ENCODE measurements at regions not wholly inside any gene's neighbourhood (a gene's known extent, or its start where the extent isn't known, plus 50 kb on each side); places are given as distances from the start of the nearest gene placed in this dataset.

GRCh38 chr18:67035026-67035425 is 431.1 kb upstream of the CDH19 start:
- TF ChIP-seq TEAD4 (IDR thresholded peaks at IDR 0.05) (no peak), NFIC (IDR thresholded peaks at IDR 0.05) (no peak), TCF12 (IDR thresholded peaks at IDR 0.05; ENCODE audit: low read depth) (no peak), FOXM1 (IDR thresholded peaks at IDR 0.05; ENCODE audit: borderline replicate concordance, low read depth) (no peak), YY1 (IDR thresholded peaks at IDR 0.05; ENCODE audit: low read depth) (no peak), TAF1 (IDR thresholded peaks at IDR 0.05; ENCODE audit: low read depth) (no peak), CREB1 (IDR thresholded peaks at IDR 0.05; ENCODE audit: low read depth) (no peak), CEBPB (IDR thresholded peaks at IDR 0.05) (no peak), RAD21 (IDR thresholded peaks at IDR 0.05; ENCODE audit: low read depth) (no peak), EP300 (IDR thresholded peaks at IDR 0.05; ENCODE audit: borderline replicate concordance) (no peak), USF1 (IDR thresholded peaks at IDR 0.05) (no peak), MAX (IDR thresholded peaks at IDR 0.05) (no peak), ZBTB7A (IDR thresholded peaks at IDR 0.05; ENCODE audit: low read depth) (no peak)
- TF ChIP-seq, protein P1, sequence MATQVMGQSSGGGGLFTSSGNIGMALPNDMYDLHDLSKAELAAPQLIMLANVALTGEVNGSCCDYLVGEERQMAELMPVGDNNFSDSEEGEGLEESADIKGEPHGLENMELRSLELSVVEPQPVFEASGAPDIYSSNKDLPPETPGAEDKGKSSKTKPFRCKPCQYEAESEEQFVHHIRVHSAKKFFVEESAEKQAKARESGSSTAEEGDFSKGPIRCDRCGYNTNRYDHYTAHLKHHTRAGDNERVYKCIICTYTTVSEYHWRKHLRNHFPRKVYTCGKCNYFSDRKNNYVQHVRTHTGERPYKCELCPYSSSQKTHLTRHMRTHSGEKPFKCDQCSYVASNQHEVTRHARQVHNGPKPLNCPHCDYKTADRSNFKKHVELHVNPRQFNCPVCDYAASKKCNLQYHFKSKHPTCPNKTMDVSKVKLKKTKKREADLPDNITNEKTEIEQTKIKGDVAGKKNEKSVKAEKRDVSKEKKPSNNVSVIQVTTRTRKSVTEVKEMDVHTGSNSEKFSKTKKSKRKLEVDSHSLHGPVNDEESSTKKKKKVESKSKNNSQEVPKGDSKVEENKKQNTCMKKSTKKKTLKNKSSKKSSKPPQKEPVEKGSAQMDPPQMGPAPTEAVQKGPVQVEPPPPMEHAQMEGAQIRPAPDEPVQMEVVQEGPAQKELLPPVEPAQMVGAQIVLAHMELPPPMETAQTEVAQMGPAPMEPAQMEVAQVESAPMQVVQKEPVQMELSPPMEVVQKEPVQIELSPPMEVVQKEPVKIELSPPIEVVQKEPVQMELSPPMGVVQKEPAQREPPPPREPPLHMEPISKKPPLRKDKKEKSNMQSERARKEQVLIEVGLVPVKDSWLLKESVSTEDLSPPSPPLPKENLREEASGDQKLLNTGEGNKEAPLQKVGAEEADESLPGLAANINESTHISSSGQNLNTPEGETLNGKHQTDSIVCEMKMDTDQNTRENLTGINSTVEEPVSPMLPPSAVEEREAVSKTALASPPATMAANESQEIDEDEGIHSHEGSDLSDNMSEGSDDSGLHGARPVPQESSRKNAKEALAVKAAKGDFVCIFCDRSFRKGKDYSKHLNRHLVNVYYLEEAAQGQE (IDR thresholded peaks at IDR 0.05; ENCODE audit: low read depth) = no peak

DNA sequence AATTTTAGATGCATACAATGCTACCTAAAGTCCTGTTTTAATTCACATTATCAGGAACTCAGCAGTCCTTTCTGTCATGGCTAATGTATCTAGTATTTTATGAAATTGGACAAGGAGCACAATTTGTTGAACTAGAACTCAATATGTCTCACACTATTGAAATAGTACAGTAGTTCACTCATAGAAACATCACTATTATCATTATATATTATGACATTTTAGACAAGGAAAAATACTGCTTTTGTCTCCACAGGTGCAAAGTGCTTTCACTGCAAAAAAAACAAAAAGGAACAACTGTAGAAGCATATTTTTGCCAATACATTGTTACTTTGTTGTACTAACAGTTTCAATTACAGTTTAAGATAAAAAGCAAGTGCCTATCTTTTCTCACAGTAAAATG is 419.2 kb upstream of the CDH19 start:
- TF ChIP-seq, protein P1 (IDR thresholded peaks at IDR 0.05; ENCODE audit: low read depth) = no peak
- TF ChIP-seq EP300 (IDR thresholded peaks at IDR 0.05; ENCODE audit: borderline replicate concordance) (no peak), TCF12 (IDR thresholded peaks at IDR 0.05; ENCODE audit: low read depth) (no peak)

DNA sequence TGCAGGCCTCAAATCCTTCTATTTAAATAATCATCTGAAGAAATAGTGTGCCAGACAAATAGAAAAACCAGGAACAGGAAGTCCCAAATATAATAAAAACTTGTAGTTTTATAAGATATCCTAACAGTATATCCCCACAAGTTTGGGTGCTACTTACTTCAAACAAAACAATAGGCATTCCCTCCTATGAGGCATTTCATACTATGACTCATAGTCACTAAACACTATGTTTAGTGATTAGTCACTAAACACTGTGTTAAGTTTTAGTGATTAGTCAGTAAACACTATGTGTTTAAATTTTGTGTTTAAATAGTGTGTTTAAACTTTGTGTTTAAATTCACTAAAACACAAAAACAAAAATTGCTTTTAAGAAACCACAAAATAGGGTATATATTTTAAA is 407.0 kb upstream of the CDH19 start:
- no peak for TF ChIP-seq RAD21 (IDR thresholded peaks at IDR 0.05; ENCODE audit: low read depth)
- TF ChIP-seq USF1 (IDR thresholded peaks at IDR 0.05) = no peak
- no peak for TF ChIP-seq YY1 (IDR thresholded peaks at IDR 0.05; ENCODE audit: low read depth)
- TF ChIP-seq TCF12 (IDR thresholded peaks at IDR 0.05; ENCODE audit: low read depth) = no peak
- TF ChIP-seq FOXM1 (IDR thresholded peaks at IDR 0.05; ENCODE audit: borderline replicate concordance, low read depth) = no peak

GRCh38 chr18:67007999-67008398 is 404.1 kb upstream of the CDH19 start:
- TF ChIP-seq EP300 (IDR thresholded peaks at IDR 0.05; ENCODE audit: borderline replicate concordance) = no peak
- TF ChIP-seq ZBTB7A (IDR thresholded peaks at IDR 0.05; ENCODE audit: low read depth) = no peak
- no peak for TF ChIP-seq RAD21 (IDR thresholded peaks at IDR 0.05; ENCODE audit: low read depth)
- no peak for TF ChIP-seq EGR1 (IDR thresholded peaks at IDR 0.05)
- no peak for TF ChIP-seq TCF12 (IDR thresholded peaks at IDR 0.05; ENCODE audit: low read depth)
- TF ChIP-seq TEAD4 (IDR thresholded peaks at IDR 0.05) = no peak
- no peak for TF ChIP-seq NFIC (IDR thresholded peaks at IDR 0.05)
- TF ChIP-seq, protein P1 (IDR thresholded peaks at IDR 0.05; ENCODE audit: low read depth) = no peak
- TF ChIP-seq CEBPB (IDR thresholded peaks at IDR 0.05) = no peak
- no peak for TF ChIP-seq MAX (IDR thresholded peaks at IDR 0.05)
- TF ChIP-seq USF1 (IDR thresholded peaks at IDR 0.05) = no peak
- TF ChIP-seq YY1 (IDR thresholded peaks at IDR 0.05; ENCODE audit: low read depth) = no peak
- no peak for TF ChIP-seq CREB1 (IDR thresholded peaks at IDR 0.05; ENCODE audit: low read depth)
- TF ChIP-seq TAF1 (IDR thresholded peaks at IDR 0.05; ENCODE audit: low read depth) = no peak

DNA sequence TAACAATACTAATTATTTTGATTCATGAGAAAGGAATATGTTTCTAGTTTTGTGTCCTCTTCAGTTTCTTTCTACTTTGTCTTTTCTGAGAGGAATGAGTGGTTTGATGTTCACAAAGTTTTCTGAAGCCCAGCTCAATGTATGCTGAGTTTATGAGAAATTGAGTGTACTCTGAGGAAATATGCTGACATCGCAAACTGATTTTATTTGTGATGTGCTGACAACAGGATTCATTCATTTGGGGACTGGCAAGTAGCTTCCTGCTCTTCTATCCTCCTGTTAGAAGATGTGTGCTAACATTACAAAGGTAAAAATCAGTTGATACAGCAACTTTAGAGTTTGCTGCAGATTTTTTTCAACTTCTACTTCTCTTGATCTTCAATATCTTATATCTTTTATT is 403.2 kb upstream of the CDH19 start:
- TF ChIP-seq RAD21 (IDR thresholded peaks at IDR 0.05; ENCODE audit: low read depth) (no peak), CEBPB (IDR thresholded peaks at IDR 0.05) (no peak), USF1 (IDR thresholded peaks at IDR 0.05) (no peak), YY1 (IDR thresholded peaks at IDR 0.05; ENCODE audit: low read depth) (no peak), MAX (IDR thresholded peaks at IDR 0.05) (no peak), TCF12 (IDR thresholded peaks at IDR 0.05; ENCODE audit: low read depth) (no peak), TAF1 (IDR thresholded peaks at IDR 0.05; ENCODE audit: low read depth) (no peak), ZBTB7A (IDR thresholded peaks at IDR 0.05; ENCODE audit: low read depth) (no peak), NFIC (IDR thresholded peaks at IDR 0.05) (no peak)
- TF ChIP-seq, protein P1 (IDR thresholded peaks at IDR 0.05; ENCODE audit: low read depth) = no peak
